Gastroesophageal sphincter (tissue), 4 donors: ENCODE measurements at regions not wholly inside any gene's neighbourhood (a gene's known extent, or its start where the extent isn't known, plus 50 kb on each side); places are given as distances from the start of the nearest gene placed in this dataset.

Experiments
- ATAC-seq: fragments of 150-250 bp; one replicate; pipeline ENCODE4 v1.9.1; 2016; ENCODE audit warnings: mild to moderate bottlenecking, moderate library complexity
- H3K27ac ChIP-seq, 4 donors: fragments of 200-600 bp; sonication (generic) in 3 of 4; 1 replicate in 3 of 4; 2 replicates in 1 of 4; pipeline ENCODE4 v1.5.1; 2016 to 2019
- H3K27me3 ChIP-seq: fragments of 200-600 bp; sonication (generic); one replicate; pipeline ENCODE4 v1.5.1; 2019
- H3K36me3 ChIP-seq, 2 donors: fragments of 200-600 bp; sonication (generic); one replicate each; pipeline ENCODE4 v1.5.1; 2019; ENCODE audit warnings: control low read depth in 1 of 2
- H3K4me1 ChIP-seq, 3 donors: fragments of 200-600 bp; sonication (generic); 1 replicate in 2 of 3; 2 replicates in 1 of 3; pipeline ENCODE4 v1.5.1; 2016 to 2019; ENCODE audit warnings: control low read depth in 2 of 3
- H3K4me3 ChIP-seq, 2 donors: fragments of 200-600 bp; sonication (generic); one replicate each; pipeline ENCODE4 v1.5.1; 2019; ENCODE audit warnings: mild to moderate bottlenecking in 1 of 2, moderate library complexity in 1 of 2
- H3K9me3 ChIP-seq, 3 donors: fragments of 200-600 bp; sonication (generic); one replicate each; pipeline ENCODE4 v1.5.1; 2017 to 2019; ENCODE audit warnings: control low read depth in 2 of 3
- EP300 ChIP-seq: sonication (generic); formaldehyde crosslinking; IDR thresholded peaks from one replicate; pipeline ENCODE4 v1.6.1; 2017; ENCODE audit warnings: antibody characterized with exemption, mild to moderate bottlenecking
- POLR2A ChIP-seq, 2 donors: fragments of 450-650 bp; IDR thresholded peaks; one replicate each; pipeline ENCODE4 v1.6.1; 2017; ENCODE audit warnings: antibody characterized with exemption in 2 of 2, mild to moderate bottlenecking in 2 of 2, moderate library complexity in 1 of 2
- POLR2AphosphoS5 ChIP-seq: sonication (generic); formaldehyde crosslinking; IDR thresholded peaks from one replicate; pipeline ENCODE4 v1.6.1; 2017; ENCODE audit warnings: antibody characterized with exemption
- WGBS, 2 donors: methylation state at CpG; one replicate each; pipeline ENCODE4 v1.1.5; 2018; ENCODE audit warnings: low coverage in 1 of 2; 5-methylcytosine and 5-hydroxymethylcytosine counted together
- TF ChIP-seq, protein P1 (sequence below), 4 experiments: fragments of 200-600 bp in 2 of 4; fragments of 450-650 bp in 2 of 4; sonication (generic) in 1 of 4; IDR thresholded peaks; one replicate each; pipeline ENCODE4 v1.5.1; 2017 to 2019; ENCODE audit warnings: antibody characterized with exemption in 4 of 4, mild to moderate bottlenecking in 2 of 4, moderate library complexity in 2 of 4

DNA sequence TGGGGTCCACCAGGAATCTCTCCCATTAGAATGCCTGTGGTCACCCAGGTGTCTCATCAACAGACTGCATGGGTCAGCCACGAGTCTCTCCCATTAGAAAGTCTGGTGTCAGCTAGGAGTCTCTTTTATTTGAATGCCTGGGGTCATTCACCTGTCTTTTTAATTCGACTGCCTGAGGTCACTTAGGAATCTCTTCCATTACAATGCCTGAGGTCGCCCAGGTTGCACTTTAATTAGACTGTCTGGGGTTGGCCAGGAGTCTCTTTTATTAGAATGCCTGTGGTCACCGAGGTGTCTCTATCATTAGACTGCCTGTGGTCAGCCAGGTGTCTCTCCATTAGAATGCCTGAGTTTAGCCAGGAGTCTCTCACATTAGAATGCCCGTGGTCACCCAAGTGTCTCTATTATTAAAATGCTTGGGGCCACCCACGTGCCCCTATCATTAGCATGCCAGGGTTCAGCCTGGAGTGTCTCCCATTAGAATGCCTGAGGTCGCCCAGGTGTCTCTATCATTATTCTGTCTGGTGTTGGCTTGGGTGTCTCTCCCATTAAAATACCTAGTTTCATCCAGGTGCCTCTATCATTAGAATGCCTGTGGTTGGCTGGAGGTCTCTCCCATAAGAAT is 1474.3 kb downstream of the UQCRFS1 start:
- H3K27ac ChIP-seq: no peak overlapping the region
- no peaks in the 10 kb centered on the region for H3K4me1 ChIP-seq
- peaks cover 0 to 5% of the 10 kb centered on the region in 2 donors for H3K36me3 ChIP-seq
- TF ChIP-seq POLR2AphosphoS5 (no peak), POLR2A (IDR thresholded peaks at IDR 0.05) (no peak), EP300 (no peak)
- TF ChIP-seq, protein P1, sequence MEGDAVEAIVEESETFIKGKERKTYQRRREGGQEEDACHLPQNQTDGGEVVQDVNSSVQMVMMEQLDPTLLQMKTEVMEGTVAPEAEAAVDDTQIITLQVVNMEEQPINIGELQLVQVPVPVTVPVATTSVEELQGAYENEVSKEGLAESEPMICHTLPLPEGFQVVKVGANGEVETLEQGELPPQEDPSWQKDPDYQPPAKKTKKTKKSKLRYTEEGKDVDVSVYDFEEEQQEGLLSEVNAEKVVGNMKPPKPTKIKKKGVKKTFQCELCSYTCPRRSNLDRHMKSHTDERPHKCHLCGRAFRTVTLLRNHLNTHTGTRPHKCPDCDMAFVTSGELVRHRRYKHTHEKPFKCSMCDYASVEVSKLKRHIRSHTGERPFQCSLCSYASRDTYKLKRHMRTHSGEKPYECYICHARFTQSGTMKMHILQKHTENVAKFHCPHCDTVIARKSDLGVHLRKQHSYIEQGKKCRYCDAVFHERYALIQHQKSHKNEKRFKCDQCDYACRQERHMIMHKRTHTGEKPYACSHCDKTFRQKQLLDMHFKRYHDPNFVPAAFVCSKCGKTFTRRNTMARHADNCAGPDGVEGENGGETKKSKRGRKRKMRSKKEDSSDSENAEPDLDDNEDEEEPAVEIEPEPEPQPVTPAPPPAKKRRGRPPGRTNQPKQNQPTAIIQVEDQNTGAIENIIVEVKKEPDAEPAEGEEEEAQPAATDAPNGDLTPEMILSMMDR (IDR thresholded peaks at IDR 0.05): no peak
- no peak overlapping the region for H3K4me3 ChIP-seq
- no peak for ATAC-seq
- 81% methylated on average over 5 of the region's 7 CpGs; no CpG with 5 or more reads in 1 of the 2 donors for WGBS, 2 donors
- no peaks in the 10 kb centered on the region for H3K27me3 ChIP-seq
- no peaks in the 10 kb centered on the region for H3K9me3 ChIP-seq

DNA sequence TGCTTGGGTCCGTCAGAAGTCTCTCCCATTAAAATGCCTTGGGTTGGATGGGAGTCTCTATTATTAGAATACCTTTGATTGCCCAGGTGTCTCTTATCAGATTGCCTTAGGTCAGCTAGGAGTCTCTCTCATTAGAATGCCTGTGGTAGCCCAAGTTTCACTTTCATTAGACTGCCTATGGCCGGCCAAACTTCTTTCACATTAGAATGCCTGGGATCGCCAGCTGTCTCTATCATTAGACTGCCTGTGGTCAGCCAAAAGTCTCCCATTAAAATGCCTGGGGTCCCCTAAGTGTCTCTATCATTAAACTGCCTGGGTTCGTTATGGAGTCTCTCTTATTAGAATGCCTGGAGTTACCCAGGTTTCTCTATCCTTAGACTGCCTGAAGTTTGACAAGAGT is 1476.7 kb downstream of the UQCRFS1 start:
- Histone ChIP-seq H3K36me3 (peaks cover 0 to 29% of the 10 kb centered on the region in 2 donors), H3K4me1 (no peaks in the 10 kb centered on the region), H3K27ac (no peak overlapping the region), H3K4me3 (no peak overlapping the region), H3K9me3 (peaks cover 0 to 5% (median 0%) of the 10 kb centered on the region in 3 donors), H3K27me3 (no peaks in the 10 kb centered on the region)
- no peak for ATAC-seq
- no peak for TF ChIP-seq POLR2AphosphoS5
- TF ChIP-seq EP300: no peak
- TF ChIP-seq POLR2A (IDR thresholded peaks at IDR 0.05): no peak
- TF ChIP-seq, protein P1 (IDR thresholded peaks at IDR 0.05): no peak
- WGBS, 2 donors: 89 to 95% methylated on average over 3 to 4 of the region's 4 CpGs

DNA sequence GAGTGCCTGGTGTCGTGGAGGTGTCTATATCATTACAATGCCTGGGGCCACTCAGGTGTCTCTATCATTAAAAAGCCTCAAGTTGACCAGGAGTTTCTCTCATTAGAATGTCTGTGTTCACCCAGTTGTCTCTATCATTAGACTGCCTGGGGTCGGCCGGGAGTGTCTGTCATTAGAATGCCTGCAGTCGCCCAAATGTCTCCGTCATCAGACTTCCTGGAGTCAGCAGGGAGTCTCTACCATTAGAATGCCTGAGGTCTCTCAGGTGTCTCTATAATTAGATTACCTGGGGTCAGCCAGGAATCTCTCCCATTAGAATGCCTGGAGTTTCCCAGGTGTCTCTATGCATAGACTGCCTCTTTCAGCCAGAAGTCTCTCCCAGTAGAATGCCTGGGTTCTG is 1477.6 kb downstream of the UQCRFS1 start:
- ATAC-seq: no peak
- H3K9me3 ChIP-seq: peaks cover 0 to 14% (median 0%) of the 10 kb centered on the region in 3 donors
- H3K27me3 ChIP-seq: no peaks in the 10 kb centered on the region
- whole genome bisulfite sequencing, 2 donors: 80% methylated on average over 1 of the region's 5 CpGs; no CpG with 5 or more reads in 1 of the 2 donors
- no peak overlapping the region for H3K27ac ChIP-seq
- H3K4me3 ChIP-seq: no peak overlapping the region
- peaks cover 0 to 38% of the 10 kb centered on the region in 2 donors for H3K36me3 ChIP-seq
- no peaks in the 10 kb centered on the region for H3K4me1 ChIP-seq
- no peak for TF ChIP-seq EP300
- TF ChIP-seq POLR2AphosphoS5: no peak
- no peak for TF ChIP-seq POLR2A (IDR thresholded peaks at IDR 0.05)
- TF ChIP-seq, protein P1 (IDR thresholded peaks at IDR 0.05): no peak

DNA sequence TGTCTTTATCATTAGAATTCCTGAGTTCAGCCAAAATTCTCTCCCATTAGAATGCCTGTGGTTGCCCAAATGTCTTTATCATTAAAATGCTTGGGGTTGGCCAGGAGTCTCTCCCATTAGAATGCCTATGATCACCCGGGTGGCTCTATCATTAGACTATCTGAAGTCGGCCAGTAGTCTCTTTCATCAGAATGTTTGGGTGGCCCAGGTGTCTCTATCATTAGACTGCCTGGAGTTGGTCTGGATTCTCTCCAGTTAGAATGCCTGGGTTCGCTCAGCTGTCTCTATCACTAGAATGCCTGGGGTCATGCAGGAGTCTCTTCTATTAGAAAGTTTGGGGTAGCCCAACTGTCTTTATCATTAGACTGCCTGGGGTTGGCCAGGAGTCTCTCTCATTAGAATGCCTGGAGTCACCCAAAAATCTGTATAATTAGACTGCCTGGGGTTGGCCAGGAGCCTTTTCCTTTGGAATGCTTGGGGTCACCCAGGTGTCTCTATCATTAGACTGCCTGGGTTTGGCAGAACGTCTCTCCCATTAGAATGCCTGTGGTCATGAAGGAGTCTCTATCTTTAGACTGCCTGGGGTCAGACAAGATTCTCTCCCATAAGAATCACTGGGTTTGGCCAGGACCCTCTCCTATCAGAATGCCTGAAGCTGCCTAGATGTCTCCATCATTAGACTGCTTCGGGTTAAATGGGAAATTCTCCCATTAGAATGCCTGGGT is 1478.3 kb downstream of the UQCRFS1 start:
- no peak for ATAC-seq
- no peak for TF ChIP-seq POLR2AphosphoS5
- TF ChIP-seq EP300: no peak
- TF ChIP-seq, protein P1 (IDR thresholded peaks at IDR 0.05): no peak
- TF ChIP-seq POLR2A (IDR thresholded peaks at IDR 0.05): no peak
- Histone ChIP-seq H3K27ac (no peak overlapping the region), H3K4me3 (no peak overlapping the region), H3K4me1 (no peaks in the 10 kb centered on the region), H3K9me3 (peaks cover 0 to 21% (median 0%) of the 10 kb centered on the region in 3 donors), H3K27me3 (no peaks in the 10 kb centered on the region), H3K36me3 (peaks cover 0 to 45% of the 10 kb centered on the region in 2 donors)
- 100% methylated on average over 1 to 4 of the region's 5 CpGs for WGBS, 2 donors
